H9 (cell line): ENCODE measurements at regions not wholly inside any gene's neighbourhood (a gene's known extent, or its start where the extent isn't known, plus 50 kb on each side); places are given as distances from the start of the nearest gene placed in this dataset.

Source experiments
- DNase-seq: peaks from one replicate; pipeline ENCODE4 v3.0.0-alpha.2; 2017
- H2AFZ ChIP-seq: one replicate; pipeline ENCODE4 v1.6.1; 2013; ENCODE audit warnings: mild to moderate bottlenecking, low read length, control low read depth, moderate library complexity
- H2AK5ac ChIP-seq: 2 replicates; pipeline ENCODE4 v1.6.1; 2013; ENCODE audit warnings: low read length, control low read depth, mixed read lengths; ENCODE audit not compliant: insufficient read length
- H2BK120ac ChIP-seq: one replicate; pipeline ENCODE4 v1.6.1; 2013; ENCODE audit warnings: low read depth, mild to moderate bottlenecking, low read length, control low read depth, inconsistent platforms; ENCODE audit not compliant: poor library complexity, severe bottlenecking
- H2BK12ac ChIP-seq: 2 replicates; pipeline ENCODE4 v1.6.1; 2013; ENCODE audit warnings: low read length, control low read depth, mixed read lengths, low read depth; ENCODE audit not compliant: insufficient read length
- H2BK15ac ChIP-seq: 2 replicates; pipeline ENCODE4 v1.6.1; 2013; ENCODE audit warnings: low read depth, low read length, control low read depth
- H2BK20ac ChIP-seq: one replicate; pipeline ENCODE4 v1.6.1; 2013; ENCODE audit warnings: low read depth, mild to moderate bottlenecking, low read length, control low read depth, inconsistent platforms; ENCODE audit not compliant: poor library complexity, severe bottlenecking
- H2BK5ac ChIP-seq: 2 replicates; pipeline ENCODE4 v1.6.1; 2013; ENCODE audit warnings: low read length, control low read depth, mixed read lengths; ENCODE audit not compliant: insufficient read length
- H3K14ac ChIP-seq: 2 replicates; pipeline ENCODE4 v1.6.1; 2013; ENCODE audit warnings: low read length, control low read depth; ENCODE audit not compliant: insufficient read depth
- H3K18ac ChIP-seq: 2 replicates; pipeline ENCODE4 v1.6.1; 2013; ENCODE audit warnings: low read depth, mild to moderate bottlenecking, mixed read lengths, low read length, control low read depth; ENCODE audit not compliant: insufficient read length
- H3K23ac ChIP-seq: 2 replicates; pipeline ENCODE4 v1.6.1; 2013; ENCODE audit warnings: low read length, control low read depth, mixed read lengths, low read depth; ENCODE audit not compliant: insufficient read length
- H3K23me2 ChIP-seq: 2 replicates; pipeline ENCODE4 v1.6.1; 2013; ENCODE audit warnings: low read depth, mild to moderate bottlenecking, mixed read lengths, low read length, control low read depth; ENCODE audit not compliant: insufficient read length, poor library complexity, severe bottlenecking
- H3K27ac ChIP-seq: 2 replicates; pipeline ENCODE4 v1.5.1; 2013; ENCODE audit warnings: low read length, control low read depth, mixed read lengths, low read depth; ENCODE audit not compliant: insufficient read length
- H3K27me3 ChIP-seq: 2 replicates; pipeline ENCODE4 v1.6.1; 2013; ENCODE audit warnings: low read length, control low read depth, inconsistent platforms; ENCODE audit not compliant: insufficient read depth
- H3K4ac ChIP-seq: 2 replicates; pipeline ENCODE4 v1.6.1; 2013; ENCODE audit warnings: low read depth, mild to moderate bottlenecking, control low read depth, inconsistent platforms, low read length, moderate library complexity
- H3K4me1 ChIP-seq: 2 replicates; pipeline ENCODE4 v1.6.1; 2013; ENCODE audit warnings: low read length, control low read depth, inconsistent platforms; ENCODE audit not compliant: insufficient read depth
- H3K4me2 ChIP-seq: 2 replicates; pipeline ENCODE4 v1.6.1; 2013; ENCODE audit warnings: low read length, control low read depth, mixed read lengths; ENCODE audit not compliant: insufficient read length, insufficient read depth
- H3K56ac ChIP-seq: 2 replicates; pipeline ENCODE4 v1.6.1; 2013; ENCODE audit warnings: low read depth, mild to moderate bottlenecking, mixed read lengths, low read length, control low read depth; ENCODE audit not compliant: insufficient read length
- H3K79me1 ChIP-seq: 2 replicates; pipeline ENCODE4 v1.6.1; 2013; ENCODE audit warnings: low read depth, mild to moderate bottlenecking, moderate library complexity, low read length, control low read depth, inconsistent platforms; ENCODE audit not compliant: insufficient read depth, poor library complexity, severe bottlenecking
- H3K79me2 ChIP-seq: 2 replicates; pipeline ENCODE4 v1.6.1; 2013; ENCODE audit warnings: low read length, control low read depth, inconsistent platforms; ENCODE audit not compliant: insufficient read depth
- H3K9ac ChIP-seq: 2 replicates; pipeline ENCODE4 v1.6.1; 2013; ENCODE audit warnings: low read length, control low read depth, mixed read lengths; ENCODE audit not compliant: insufficient read length; ENCODE audit errors: extremely low read depth
- H3K9me3 ChIP-seq: one replicate; pipeline ENCODE4 v1.6.1; 2013; ENCODE audit warnings: low read depth, low read length, inconsistent platforms; ENCODE audit not compliant: control insufficient read depth
- H3T11ph ChIP-seq: one replicate; pipeline ENCODE4 v1.6.1; 2013; ENCODE audit warnings: mild to moderate bottlenecking, low read length, control low read depth, inconsistent platforms
- H4K20me1 ChIP-seq: one replicate; pipeline ENCODE4 v1.6.1; 2013; ENCODE audit not compliant: control insufficient read depth, insufficient read length, insufficient read depth
- H4K5ac ChIP-seq: 2 replicates; pipeline ENCODE4 v1.6.1; 2013; ENCODE audit warnings: low read depth, mild to moderate bottlenecking, mixed read lengths, low read length, control low read depth; ENCODE audit not compliant: insufficient read length
- H4K8ac ChIP-seq: replicated peaks from 2 replicates; pipeline ENCODE4 v1.6.1; 2013; ENCODE audit warnings: low read length, control low read depth, mixed read lengths, low read depth; ENCODE audit not compliant: insufficient read length
- H4K91ac ChIP-seq: 2 replicates; pipeline ENCODE4 v1.6.1; 2013; ENCODE audit warnings: low read depth, mild to moderate bottlenecking, moderate library complexity, mixed read lengths, low read length, control low read depth; ENCODE audit not compliant: insufficient read length
- H3K27ac Mint-ChIP-seq, 3 experiments: 2 replicates in 2 of 3; 3 replicates in 1 of 3; pipeline ENCODE4 v1.8.0; 2020 to 2021; ENCODE audit warnings: mixed read lengths in 3 of 3, mild to moderate bottlenecking in 1 of 3, moderate library complexity in 1 of 3
- H3K27me3 Mint-ChIP-seq: 2 replicates; pipeline ENCODE4 v1.8.0; 2021; ENCODE audit warnings: low read depth, mild to moderate bottlenecking, moderate library complexity, mixed read lengths
- H3K36me3 Mint-ChIP-seq, 3 experiments: 2 replicates in 2 of 3; 3 replicates in 1 of 3; pipeline ENCODE4 v1.8.0; 2020 to 2021; ENCODE audit warnings: low read depth in 3 of 3, mixed read lengths in 3 of 3; ENCODE audit not compliant: insufficient read depth in 1 of 3
- H3K4me1 Mint-ChIP-seq, 2 experiments: 2 replicates each; pipeline ENCODE4 v1.8.0; 2020; ENCODE audit warnings: mixed read lengths in 2 of 2
- H3K4me3 Mint-ChIP-seq, 2 experiments: 2 replicates in 1 of 2; 3 replicates in 1 of 2; pipeline ENCODE4 v1.8.0; 2020 to 2021; ENCODE audit warnings: mild to moderate bottlenecking in 2 of 2, mixed read lengths in 2 of 2, moderate library complexity in 1 of 2
- H3K9me3 Mint-ChIP-seq, 2 experiments: 2 replicates in 1 of 2; 3 replicates in 1 of 2; pipeline ENCODE4 v1.8.0; 2020; ENCODE audit warnings: mild to moderate bottlenecking in 2 of 2, mixed read lengths in 2 of 2, moderate library complexity in 1 of 2
- CTCF ChIP-seq: fragments of 200-600 bp; sonication (generic); conservative IDR thresholded peaks from 3 replicates; pipeline ENCODE4 v1.8.0; 2021; ENCODE audit warnings: antibody characterized with exemption, mild to moderate bottlenecking
- WGBS: extraction: QIAGEN DNeasy Blood & Tissue Kit; methylation state at CpG from one replicate; pipeline ENCODE4 v1.1.7; 2013; ENCODE audit warnings: missing lambda C conversion rate, low lambda C conversion rate, mixed read lengths; ENCODE audit not compliant: insufficient read length; ENCODE audit errors: extremely low coverage; 5-methylcytosine and 5-hydroxymethylcytosine counted together

GRCh38 chr4:125393825-125394224 is 79.1 kb downstream of the FAT4 start:
- H3K27ac Mint-ChIP-seq: peak overlapping the region in 1 of 3 experiments; percentile 36; a peak in 1 of 7 replicates
- Histone ChIP-seq H3K79me1 (no peaks in the 10 kb centered on the region), H4K5ac (no peak overlapping the region), H3K9me3 (no peaks in the 10 kb centered on the region), H3K56ac (no peak overlapping the region), H3K23me2 (no peaks in the 10 kb centered on the region), H3K14ac (no peak overlapping the region), H2AK5ac (no peak overlapping the region), H3K27ac (no peak overlapping the region), H3K9ac (no peak overlapping the region), H4K91ac (no peak overlapping the region), H3K4ac (no peak overlapping the region), H3K79me2 (no peaks in the 10 kb centered on the region), H3K18ac (no peak overlapping the region), H2BK15ac (no peak overlapping the region), H2BK120ac (no peak overlapping the region), H4K8ac (no peak overlapping the region), H3K4me1 (no peaks in the 10 kb centered on the region; the same call in 1 of the 2 replicates), H2BK5ac (no peak overlapping the region), H2BK20ac (no peak overlapping the region), H4K20me1 (no peaks in the 10 kb centered on the region), H3K27me3 (no peaks in the 10 kb centered on the region), H3T11ph (no peak overlapping the region), H2BK12ac (no peak overlapping the region), H3K4me2 (no peak overlapping the region), H2AFZ (no peak overlapping the region), H3K23ac (no peak overlapping the region)
- H3K27me3 Mint-ChIP-seq: no peaks in the 10 kb centered on the region
- no CpG with 5 or more reads among the region's 2 CpGs for WGBS
- no peak for TF ChIP-seq CTCF
- peaks cover 2 to 22% of the 10 kb centered on the region in 2 experiments; a peak in 3 of 4 replicates for H3K4me1 Mint-ChIP-seq
- H3K36me3 Mint-ChIP-seq: peaks cover 0 to 7% (median 3%) of the 10 kb centered on the region in 3 experiments; a peak in 4 of 7 replicates
- no peak overlapping the region for H3K4me3 Mint-ChIP-seq
- no peaks in the 10 kb centered on the region for H3K9me3 Mint-ChIP-seq
- DNase-seq: no peak
